Ishikawa (cell line): ENCODE measurements at regions not wholly inside any gene's neighbourhood (a gene's known extent, or its start where the extent isn't known, plus 50 kb on each side); places are given as distances from the start of the nearest gene placed in this dataset.

ENCODE experiments used
- CEBPB ChIP-seq: IDR thresholded peaks from 2 replicates; pipeline ENCODE4 v1.6.1; 2012
- CREB1 ChIP-seq: IDR thresholded peaks from 2 replicates; pipeline ENCODE4 v1.6.1; 2012; ENCODE audit warnings: low read depth
- EP300 ChIP-seq: IDR thresholded peaks from 2 replicates; pipeline ENCODE4 v1.6.1; 2012; ENCODE audit warnings: borderline replicate concordance
- MAX ChIP-seq: IDR thresholded peaks from 2 replicates; pipeline ENCODE4 v1.6.1; 2012
- RAD21 ChIP-seq: IDR thresholded peaks from 2 replicates; pipeline ENCODE4 v1.6.1; 2012; ENCODE audit warnings: low read depth
- REST ChIP-seq: IDR thresholded peaks from 2 replicates; pipeline ENCODE4 v1.6.1; 2012; ENCODE audit warnings: low read depth, mild to moderate bottlenecking
- TAF1 ChIP-seq: IDR thresholded peaks from 2 replicates; pipeline ENCODE4 v1.6.1; 2012; ENCODE audit warnings: low read depth, mild to moderate bottlenecking
- TEAD4 ChIP-seq: IDR thresholded peaks from 2 replicates; pipeline ENCODE4 v1.6.1; 2012
- TF ChIP-seq, protein P1 (sequence below): IDR thresholded peaks from 2 replicates; pipeline ENCODE4 v1.6.1; 2012

DNA sequence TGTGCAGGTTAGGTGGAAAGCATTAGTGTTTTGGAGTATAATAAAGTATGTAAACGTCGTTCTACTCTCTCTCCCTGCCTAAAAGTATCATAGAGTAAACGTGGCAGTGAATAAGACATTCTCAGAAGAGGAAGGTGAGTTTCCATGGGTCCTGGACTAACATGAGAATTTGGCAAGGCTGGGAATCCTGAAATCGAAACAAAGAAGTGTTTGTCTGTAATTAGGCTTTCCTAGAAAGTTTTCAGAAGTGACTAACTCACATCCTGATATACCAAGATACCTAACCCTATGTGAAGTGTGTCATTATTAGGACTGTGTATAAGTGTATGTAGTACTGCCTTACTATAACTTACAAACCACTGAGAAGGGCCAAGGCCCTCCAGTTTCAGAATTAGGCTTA is 50.7 kb upstream of the MAOA start:
- TF ChIP-seq TAF1 (no peak), EP300 (no peak), CEBPB (no peak), RAD21 (no peak), TEAD4 (no peak), CREB1 (no peak), MAX (no peak), REST (no peak)
- TF ChIP-seq, protein P1, sequence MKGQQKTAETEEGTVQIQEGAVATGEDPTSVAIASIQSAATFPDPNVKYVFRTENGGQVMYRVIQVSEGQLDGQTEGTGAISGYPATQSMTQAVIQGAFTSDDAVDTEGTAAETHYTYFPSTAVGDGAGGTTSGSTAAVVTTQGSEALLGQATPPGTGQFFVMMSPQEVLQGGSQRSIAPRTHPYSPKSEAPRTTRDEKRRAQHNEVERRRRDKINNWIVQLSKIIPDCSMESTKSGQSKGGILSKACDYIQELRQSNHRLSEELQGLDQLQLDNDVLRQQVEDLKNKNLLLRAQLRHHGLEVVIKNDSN: no peak
